Uterus (tissue), 3 donors: ENCODE measurements at regions not wholly inside any gene's neighbourhood (a gene's known extent, or its start where the extent isn't known, plus 50 kb on each side); places are given as distances from the start of the nearest gene placed in this dataset.

ENCODE experiments used
- DNase-seq, 2 donors: peaks; one replicate each; pipeline ENCODE4 v3.0.0-alpha.2; 2019 to 2020
- H3K27ac ChIP-seq, 2 donors: fragments of 200-600 bp; sonication (generic); 1 replicate in 1 of 2; 2 replicates in 1 of 2; pipeline ENCODE4 v1.5.1; 2016 to 2018
- H3K27me3 ChIP-seq, 2 donors: fragments of 200-600 bp; sonication (generic); one replicate each; pipeline ENCODE4 v1.5.1; 2018 to 2019; ENCODE audit warnings: control low read depth in 1 of 2
- H3K36me3 ChIP-seq, 2 donors: fragments of 200-600 bp; sonication (generic); one replicate each; pipeline ENCODE4 v1.5.1; 2019; ENCODE audit warnings: control low read depth in 1 of 2
- H3K4me1 ChIP-seq, 2 donors: fragments of 200-600 bp; sonication (generic); one replicate each; pipeline ENCODE4 v1.5.1; 2018 to 2019; ENCODE audit warnings: control low read depth in 1 of 2
- H3K4me3 ChIP-seq, 2 donors: fragments of 200-600 bp; sonication (generic); 1 replicate in 1 of 2; 2 replicates in 1 of 2; pipeline ENCODE4 v1.5.1; 2018 to 2019; ENCODE audit warnings: mild to moderate bottlenecking in 1 of 2
- H3K9me3 ChIP-seq, 2 donors: fragments of 200-600 bp; sonication (generic); one replicate each; pipeline ENCODE4 v1.5.1; 2019; ENCODE audit warnings: control low read depth in 1 of 2
- POLR2A ChIP-seq, 2 donors: fragments of 450-650 bp; IDR thresholded peaks; one replicate each; pipeline ENCODE4 v1.6.1; 2016; ENCODE audit warnings: antibody characterized with exemption in 2 of 2, mild to moderate bottlenecking in 1 of 2, moderate library complexity in 1 of 2
- intact Hi-C: fragments of 100-400 bp; cut with DNase I; formaldehyde crosslinking; loops from one replicate; pipeline ENCODE4 v1.15.1; 2023; ENCODE audit warnings: low total_unique reads
- TF ChIP-seq, protein P1 (sequence below), 4 experiments: fragments of 200-600 bp in 2 of 4; fragments of 450-650 bp in 2 of 4; sonication (generic) in 2 of 4; IDR thresholded peaks; one replicate each; pipeline ENCODE4 v1.5.1; 2016 to 2019; ENCODE audit warnings: antibody characterized with exemption in 4 of 4, mild to moderate bottlenecking in 2 of 4, moderate library complexity in 1 of 4
- donor health status: DM: yes; HTN: yes; CAD: no.

DNA sequence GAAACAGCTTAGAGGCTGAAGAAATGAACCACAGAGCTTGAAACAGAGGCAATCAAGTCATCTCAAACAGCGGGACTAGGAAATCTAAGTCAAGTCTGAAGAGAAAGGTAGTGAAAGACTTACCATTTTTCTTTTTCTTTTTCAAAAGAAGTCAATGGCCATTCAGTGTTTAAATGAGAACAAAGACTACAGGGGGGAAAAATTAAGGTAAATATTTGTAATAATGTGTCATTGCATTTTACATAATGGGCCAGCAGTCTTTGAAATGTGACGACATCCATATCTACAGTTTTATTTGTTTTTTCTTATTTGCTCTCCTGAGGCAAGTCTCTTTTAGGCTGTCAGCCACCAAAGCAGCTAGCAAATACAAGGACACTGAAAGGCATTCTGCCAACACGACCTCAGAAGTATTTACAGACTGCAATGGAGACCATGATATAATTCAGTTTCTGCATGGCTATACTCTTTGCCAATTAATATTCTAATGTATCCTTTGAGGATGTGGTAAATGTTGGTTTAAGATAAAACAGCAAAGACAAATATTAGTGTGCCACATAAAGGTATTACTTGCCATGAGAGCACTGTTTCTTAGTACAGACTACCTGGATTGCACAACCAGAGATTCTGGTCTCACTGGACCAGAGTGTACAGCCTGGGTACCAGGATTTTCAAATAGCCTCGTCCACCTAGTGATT lies 307.0 kb upstream of the THBS1 start:
- no peak overlapping the region for H3K4me3 ChIP-seq
- H3K9me3 ChIP-seq, result no peaks in the 10 kb centered on the region
- no peaks in the 10 kb centered on the region for H3K27me3 ChIP-seq
- H3K36me3 ChIP-seq, result no peaks in the 10 kb centered on the region
- no peak for DNase-seq
- no peaks in the 10 kb centered on the region for H3K4me1 ChIP-seq
- intact Hi-C loops, result no loop called here
- TF ChIP-seq, protein P1, sequence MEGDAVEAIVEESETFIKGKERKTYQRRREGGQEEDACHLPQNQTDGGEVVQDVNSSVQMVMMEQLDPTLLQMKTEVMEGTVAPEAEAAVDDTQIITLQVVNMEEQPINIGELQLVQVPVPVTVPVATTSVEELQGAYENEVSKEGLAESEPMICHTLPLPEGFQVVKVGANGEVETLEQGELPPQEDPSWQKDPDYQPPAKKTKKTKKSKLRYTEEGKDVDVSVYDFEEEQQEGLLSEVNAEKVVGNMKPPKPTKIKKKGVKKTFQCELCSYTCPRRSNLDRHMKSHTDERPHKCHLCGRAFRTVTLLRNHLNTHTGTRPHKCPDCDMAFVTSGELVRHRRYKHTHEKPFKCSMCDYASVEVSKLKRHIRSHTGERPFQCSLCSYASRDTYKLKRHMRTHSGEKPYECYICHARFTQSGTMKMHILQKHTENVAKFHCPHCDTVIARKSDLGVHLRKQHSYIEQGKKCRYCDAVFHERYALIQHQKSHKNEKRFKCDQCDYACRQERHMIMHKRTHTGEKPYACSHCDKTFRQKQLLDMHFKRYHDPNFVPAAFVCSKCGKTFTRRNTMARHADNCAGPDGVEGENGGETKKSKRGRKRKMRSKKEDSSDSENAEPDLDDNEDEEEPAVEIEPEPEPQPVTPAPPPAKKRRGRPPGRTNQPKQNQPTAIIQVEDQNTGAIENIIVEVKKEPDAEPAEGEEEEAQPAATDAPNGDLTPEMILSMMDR (IDR thresholded peaks at IDR 0.05), result no peak
- TF ChIP-seq POLR2A (IDR thresholded peaks at IDR 0.05), result no peak
- no peak overlapping the region for H3K27ac ChIP-seq

DNA sequence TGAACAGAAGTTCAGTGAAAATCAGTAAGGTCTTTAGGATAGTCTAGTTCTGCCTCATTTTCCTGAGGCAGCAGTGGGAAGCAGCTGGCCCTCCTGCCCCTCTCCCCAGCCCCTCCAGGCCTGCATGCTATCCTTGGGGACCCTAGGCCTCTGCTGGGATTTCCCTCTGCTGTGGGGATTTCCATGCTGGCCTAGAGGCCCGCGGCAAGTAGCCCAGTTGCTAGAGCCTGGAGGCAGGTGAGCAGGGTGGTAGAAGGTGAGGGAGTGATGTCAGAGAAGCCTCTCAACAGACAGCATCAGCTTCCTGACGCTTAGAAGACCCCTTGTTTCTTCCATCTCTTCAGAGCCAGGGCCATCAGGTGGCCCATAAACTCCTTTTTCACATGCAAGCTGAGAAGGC lies 305.8 kb upstream of the THBS1 start:
- TF ChIP-seq, protein P1 (IDR thresholded peaks at IDR 0.05), result no peak
- no peak for TF ChIP-seq POLR2A (IDR thresholded peaks at IDR 0.05)
- DNase-seq, result no peak
- intact Hi-C loops, result no loop called here
- Histone ChIP-seq H3K9me3 (no peaks in the 10 kb centered on the region), H3K27me3 (no peaks in the 10 kb centered on the region), H3K36me3 (no peaks in the 10 kb centered on the region), H3K4me1 (no peaks in the 10 kb centered on the region), H3K4me3 (no peak overlapping the region), H3K27ac (no peak overlapping the region)

DNA sequence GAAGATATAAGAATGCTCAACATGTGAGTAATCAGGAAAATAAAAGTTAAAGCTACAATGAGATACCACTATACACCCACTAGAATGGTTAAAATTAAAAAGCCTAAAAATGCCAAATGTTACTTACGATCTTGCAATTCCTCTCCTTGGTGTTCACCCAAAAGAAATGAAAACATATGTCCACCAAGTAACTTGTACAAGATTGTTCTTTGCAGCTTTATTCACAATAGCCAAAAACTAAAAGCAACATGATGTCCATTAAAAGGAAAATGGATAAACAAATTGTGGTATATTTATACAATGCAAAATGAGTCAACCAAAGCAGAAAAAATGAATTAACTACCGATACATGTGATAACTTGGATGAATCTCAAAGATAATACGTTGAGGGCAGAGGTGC lies 301.6 kb upstream of the THBS1 start:
- Histone ChIP-seq H3K27ac (no peak overlapping the region), H3K4me3 (no peak overlapping the region), H3K9me3 (no peaks in the 10 kb centered on the region), H3K36me3 (no peaks in the 10 kb centered on the region), H3K27me3 (no peaks in the 10 kb centered on the region), H3K4me1 (no peaks in the 10 kb centered on the region)
- no peak for DNase-seq
- no peak for TF ChIP-seq POLR2A (IDR thresholded peaks at IDR 0.05)
- TF ChIP-seq, protein P1 (IDR thresholded peaks at IDR 0.05), result no peak
- intact Hi-C loops, result no loop called here

DNA sequence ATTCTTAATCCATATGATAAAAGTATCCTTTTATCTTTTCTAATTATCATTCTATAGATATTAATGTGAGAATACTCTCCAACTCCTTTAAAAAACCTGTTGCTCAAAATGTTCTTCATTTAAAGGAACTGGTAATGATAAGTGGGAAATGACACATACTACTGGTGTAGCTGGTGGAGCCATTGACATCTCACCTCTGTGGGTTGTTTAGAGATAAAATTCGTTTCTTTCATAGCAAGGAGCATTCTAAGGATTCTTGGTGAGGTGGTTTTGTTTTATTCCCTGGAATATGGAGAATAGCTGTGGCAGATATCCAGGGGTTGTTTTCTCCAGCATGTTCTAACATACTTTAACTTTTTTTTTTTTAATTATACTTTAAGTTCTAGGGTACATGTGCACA lies 299.8 kb upstream of the THBS1 start:
- DNase-seq, result no peak
- Histone ChIP-seq H3K9me3 (no peaks in the 10 kb centered on the region), H3K27ac (no peak overlapping the region), H3K27me3 (no peaks in the 10 kb centered on the region), H3K36me3 (no peaks in the 10 kb centered on the region), H3K4me1 (no peaks in the 10 kb centered on the region), H3K4me3 (no peak overlapping the region)
- TF ChIP-seq POLR2A (IDR thresholded peaks at IDR 0.05), result no peak
- TF ChIP-seq, protein P1 (IDR thresholded peaks at IDR 0.05), result no peak
- intact Hi-C loops, result no loop called here

DNA sequence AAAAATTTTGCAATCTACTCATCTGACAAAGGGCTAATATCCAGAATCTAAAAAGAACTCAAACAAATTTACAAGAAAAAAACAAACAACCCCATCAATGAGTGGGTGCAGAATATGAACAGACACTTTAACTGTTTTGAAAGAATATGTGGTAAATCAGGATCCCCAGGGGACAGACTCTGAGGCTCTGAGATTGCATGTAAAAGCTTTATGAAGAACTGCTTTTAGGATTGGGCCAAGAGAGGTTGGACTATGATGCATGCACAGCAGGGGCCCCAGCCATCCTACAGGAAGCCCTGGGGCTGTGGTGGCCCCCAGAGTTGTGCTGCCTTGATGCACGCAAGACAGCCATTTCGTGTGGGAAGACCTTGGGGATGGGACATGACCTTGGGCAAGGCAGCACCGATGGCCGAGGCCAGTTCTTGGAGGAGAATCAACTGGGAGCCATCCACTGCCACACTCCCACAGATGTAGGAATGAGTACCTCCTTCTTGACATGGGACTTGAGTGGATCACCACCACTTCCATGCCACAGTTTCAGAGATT lies 298.1 kb upstream of the THBS1 start:
- no peak overlapping the region for H3K4me3 ChIP-seq
- intact Hi-C loops, result no loop called here
- H3K27ac ChIP-seq, result no peak overlapping the region
- H3K9me3 ChIP-seq, result no peaks in the 10 kb centered on the region
- TF ChIP-seq, protein P1 (IDR thresholded peaks at IDR 0.05), result no peak
- TF ChIP-seq POLR2A (IDR thresholded peaks at IDR 0.05), result no peak
- no peak for DNase-seq
- no peaks in the 10 kb centered on the region for H3K27me3 ChIP-seq
- no peaks in the 10 kb centered on the region for H3K4me1 ChIP-seq
- no peaks in the 10 kb centered on the region for H3K36me3 ChIP-seq
